ENCODE measurements at regions not wholly inside any gene's neighbourhood (a gene's known extent, or its start where the extent isn't known, plus 50 kb on each side); places are given as distances from the start of the nearest gene placed in this dataset.

- no peak for DNase-seq (ENCODE audit: low spot score in 2 of 2)
- H3K9me3 ChIP-seq = no peaks in the 10 kb centered on the region
- in situ Hi-C loops (cut with MboI; ENCODE audit: low sequenced_read_pairs) = no loop called here
- no peaks in the 10 kb centered on the region for H3K36me3 ChIP-seq (replicated peaks)
- peaks cover 7% of the 10 kb centered on the region; the same call in 1 of the 2 replicates for H3K4me1 ChIP-seq
- peaks cover 1% of the 10 kb centered on the region; the same call in 1 of the 2 replicates for H3K27me3 ChIP-seq (ENCODE audit: low read depth)
- no peak overlapping the region for H3K4me3 ChIP-seq
These were observed 67.0 kb upstream of the PDE7B start for GRCh38 chr6:135784507-135784906.

GRCh38 chr6:135789375-135790050 is 62.0 kb upstream of the PDE7B start:
- Histone ChIP-seq H3K27me3 (ENCODE audit: low read depth) (peaks cover 11% of the 10 kb centered on the region), H3K4me1 (no peaks in the 10 kb centered on the region), H3K9me3 (no peaks in the 10 kb centered on the region), H3K4me3 (no peak overlapping the region), H3K36me3 (replicated peaks) (no peaks in the 10 kb centered on the region)
- in situ Hi-C loops (cut with MboI; ENCODE audit: low sequenced_read_pairs) = no loop called here
- no peak for DNase-seq (ENCODE audit: low spot score in 2 of 2)

GRCh38 chr6:135791441-135791840 is 60.1 kb upstream of the PDE7B start:
- in situ Hi-C loops (cut with MboI; ENCODE audit: low sequenced_read_pairs) = no loop called here
- Histone ChIP-seq H3K36me3 (replicated peaks) (no peaks in the 10 kb centered on the region), H3K9me3 (no peaks in the 10 kb centered on the region), H3K27me3 (ENCODE audit: low read depth) (peaks cover 11% of the 10 kb centered on the region), H3K4me1 (no peaks in the 10 kb centered on the region), H3K4me3 (no peak overlapping the region)
- no peak for DNase-seq (ENCODE audit: low spot score in 2 of 2)

GRCh38 chr6:135796643-135797305 is 54.7 kb upstream of the PDE7B start:
- Histone ChIP-seq H3K4me3 (no peak overlapping the region), H3K4me1 (no peaks in the 10 kb centered on the region), H3K27me3 (ENCODE audit: low read depth) (no peaks in the 10 kb centered on the region), H3K36me3 (replicated peaks) (no peaks in the 10 kb centered on the region), H3K9me3 (no peaks in the 10 kb centered on the region)
- in situ Hi-C loops (cut with MboI; ENCODE audit: low sequenced_read_pairs) = no loop called here
- no peak for DNase-seq (ENCODE audit: low spot score in 2 of 2)

- no peak for DNase-seq (ENCODE audit: low spot score in 2 of 2)
- Histone ChIP-seq H3K4me3 (no peak overlapping the region), H3K36me3 (replicated peaks) (no peaks in the 10 kb centered on the region), H3K9me3 (no peaks in the 10 kb centered on the region), H3K27me3 (ENCODE audit: low read depth) (no peaks in the 10 kb centered on the region), H3K4me1 (no peaks in the 10 kb centered on the region)
- in situ Hi-C loops (cut with MboI; ENCODE audit: low sequenced_read_pairs) = no loop called here
These were observed 54.1 kb upstream of the PDE7B start for GRCh38 chr6:135797361-135797760.

GRCh38 chr6:135798751-135799515 is 52.6 kb upstream of the PDE7B start:
- Histone ChIP-seq H3K36me3 (replicated peaks) (no peaks in the 10 kb centered on the region), H3K27me3 (ENCODE audit: low read depth) (no peaks in the 10 kb centered on the region), H3K4me3 (no peak overlapping the region), H3K9me3 (no peaks in the 10 kb centered on the region), H3K4me1 (no peaks in the 10 kb centered on the region)
- in situ Hi-C loops (cut with MboI; ENCODE audit: low sequenced_read_pairs) = no loop called here
- DNase-seq (ENCODE audit: low spot score in 2 of 2) = no peak

Data from HAP-1 (cell line).